PFSK-1 (cell line): ENCODE measurements at regions not wholly inside any gene's neighbourhood (a gene's known extent, or its start where the extent isn't known, plus 50 kb on each side); places are given as distances from the start of the nearest gene placed in this dataset.

ENCODE experiments used
- POLR2AphosphoS5 ChIP-seq: IDR thresholded peaks from 2 replicates; pipeline ENCODE4 v1.6.1; 2012; ENCODE audit warnings: low read depth, mild to moderate bottlenecking, control low read depth, low read length, moderate library complexity
- REST ChIP-seq, 2 experiments: IDR thresholded peaks; 2 replicates each; pipeline versions ENCODE4 v1.6.1 to v1.8.0; 2011 to 2012; ENCODE audit warnings: low read depth in 2 of 2, low read length in 2 of 2, control low read depth in 1 of 2, inconsistent platforms in 1 of 2, mild to moderate bottlenecking in 1 of 2, moderate library complexity in 1 of 2; ENCODE audit not compliant: insufficient read depth in 1 of 2
- SIN3A ChIP-seq: IDR thresholded peaks from 2 replicates; pipeline ENCODE4 v1.6.1; 2012; ENCODE audit warnings: mild to moderate bottlenecking, low read length, moderate library complexity, borderline replicate concordance; ENCODE audit not compliant: insufficient read depth
- TAF1 ChIP-seq: IDR thresholded peaks from 2 replicates; pipeline ENCODE4 v1.6.1; 2012; ENCODE audit warnings: low read length, control low read depth, borderline replicate concordance; ENCODE audit not compliant: insufficient read depth

GRCh38 chr3:72042397-72043203 lies 257.7 kb upstream of the PROK2 start:
- TF ChIP-seq POLR2AphosphoS5, result no peak
- TF ChIP-seq REST (IDR thresholded peaks at IDR 0.05; ENCODE audit: insufficient read depth in 1 of 2, low read depth in 2 of 2, low read length in 2 of 2), result no peak
- no peak for TF ChIP-seq TAF1
- no peak for TF ChIP-seq SIN3A
